Adrenal gland (tissue), 5 donors: ENCODE measurements at regions not wholly inside any gene's neighbourhood (a gene's known extent, or its start where the extent isn't known, plus 50 kb on each side); places are given as distances from the start of the nearest gene placed in this dataset.

Experiments used
- POLR2A ChIP-seq, 2 donors: fragments of 450-650 bp; IDR thresholded peaks; one replicate each; pipeline ENCODE4 v1.6.1; 2017; ENCODE audit warnings: antibody characterized with exemption in 2 of 2, mild to moderate bottlenecking in 2 of 2, moderate library complexity in 1 of 2
- TF ChIP-seq, protein P1 (sequence below), 6 experiments: fragments of 450-650 bp in 4 of 6; fragments of 200-600 bp in 2 of 6; sonication (generic) in 1 of 6; IDR thresholded peaks; 1 replicate in 5 of 6; 2 replicates in 1 of 6; pipeline versions ENCODE4 v1.5.1 to v1.8.0; 2016 to 2021; ENCODE audit warnings: antibody characterized with exemption in 6 of 6, mild to moderate bottlenecking in 2 of 6, moderate library complexity in 1 of 6
- donor health status: DM: no; HTN: no; CAD: no.

GRCh38 chr1:4603295-4604110 is 50.9 kb upstream of the AJAP1 start:
- TF ChIP-seq POLR2A (IDR thresholded peaks at IDR 0.05) = no peak
- TF ChIP-seq, protein P1, sequence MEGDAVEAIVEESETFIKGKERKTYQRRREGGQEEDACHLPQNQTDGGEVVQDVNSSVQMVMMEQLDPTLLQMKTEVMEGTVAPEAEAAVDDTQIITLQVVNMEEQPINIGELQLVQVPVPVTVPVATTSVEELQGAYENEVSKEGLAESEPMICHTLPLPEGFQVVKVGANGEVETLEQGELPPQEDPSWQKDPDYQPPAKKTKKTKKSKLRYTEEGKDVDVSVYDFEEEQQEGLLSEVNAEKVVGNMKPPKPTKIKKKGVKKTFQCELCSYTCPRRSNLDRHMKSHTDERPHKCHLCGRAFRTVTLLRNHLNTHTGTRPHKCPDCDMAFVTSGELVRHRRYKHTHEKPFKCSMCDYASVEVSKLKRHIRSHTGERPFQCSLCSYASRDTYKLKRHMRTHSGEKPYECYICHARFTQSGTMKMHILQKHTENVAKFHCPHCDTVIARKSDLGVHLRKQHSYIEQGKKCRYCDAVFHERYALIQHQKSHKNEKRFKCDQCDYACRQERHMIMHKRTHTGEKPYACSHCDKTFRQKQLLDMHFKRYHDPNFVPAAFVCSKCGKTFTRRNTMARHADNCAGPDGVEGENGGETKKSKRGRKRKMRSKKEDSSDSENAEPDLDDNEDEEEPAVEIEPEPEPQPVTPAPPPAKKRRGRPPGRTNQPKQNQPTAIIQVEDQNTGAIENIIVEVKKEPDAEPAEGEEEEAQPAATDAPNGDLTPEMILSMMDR (IDR thresholded peaks at IDR 0.05) = no peak
